SK-N-SH (cell line): ENCODE measurements at regions not wholly inside any gene's neighbourhood (a gene's known extent, or its start where the extent isn't known, plus 50 kb on each side); places are given as distances from the start of the nearest gene placed in this dataset.
"Not testable (repeated sequence)": the region's sequence is repeated elsewhere in the genome, so short reads cannot be mapped to it uniquely, and the experiment has no call there.

ENCODE experiments used
- CTCF ChIA-PET: fragments of 300-600, 350-600 bp; formaldehyde crosslinking; extraction: SDS; loops from one replicate; lab custom pipeline; 2021; lab: Yijun Ruan, JAX
- POLR2A ChIA-PET: fragments of 350-600 bp; sonication (Branson Sonifier 250); formaldehyde crosslinking; extraction: SDS; loops from one replicate; lab custom pipeline; 2020; ENCODE audit warnings: antibody characterized with exemption, inconsistent platforms; lab: Yijun Ruan, JAX
- DNase-seq: peaks from one replicate; pipeline ENCODE4 v3.0.0; 2012
- H2AFZ ChIP-seq: fragments of 200-600 bp; sonication (generic); 2 replicates; pipeline ENCODE4 v1.8.1; 2016; ENCODE audit warnings: antibody characterized with exemption, mild to moderate bottlenecking, low read depth
- H3F3A ChIP-seq: fragments of 200-600 bp; sonication (generic); replicated peaks from 2 replicates; pipeline ENCODE3; 2016; ENCODE audit warnings: antibody characterized with exemption, mild to moderate bottlenecking; ENCODE audit not compliant: insufficient read depth
- H3K27ac ChIP-seq, 2 experiments: fragments of 200-500 bp in 1 of 2; fragments of 200-600 bp in 1 of 2; sonication (Bioruptor generic) in 1 of 2; sonication (generic), shearing (Covaris generic) in 1 of 2; 2 replicates each; pipeline versions ENCODE4 v1.5.1 to v1.6.1; 2014 to 2016; ENCODE audit warnings: low read depth in 2 of 2, inconsistent platforms in 1 of 2, low read length in 1 of 2, mild to moderate bottlenecking in 1 of 2, mixed read lengths in 1 of 2
- H3K27me3 ChIP-seq: fragments of 200-600 bp; sonication (generic), shearing (Covaris generic); 2 replicates; pipeline ENCODE4 v1.6.1; 2016; ENCODE audit warnings: mixed run types; ENCODE audit not compliant: insufficient read depth
- H3K36me3 ChIP-seq, 2 experiments: fragments of 200-500 bp in 1 of 2; fragments of 200-600 bp in 1 of 2; sonication (Bioruptor generic) in 1 of 2; sonication (generic) in 1 of 2; replicated peaks in 1 of 2; 2 replicates each; pipeline versions ENCODE3 to v1.5.1; 2014 to 2016; ENCODE audit warnings: low read length in 1 of 2, mild to moderate bottlenecking in 1 of 2; ENCODE audit not compliant: insufficient read depth in 2 of 2, control insufficient read depth in 1 of 2
- H3K4me1 ChIP-seq, 2 experiments: fragments of 200-500 bp in 1 of 2; fragments of 200-600 bp in 1 of 2; sonication (Bioruptor generic) in 1 of 2; sonication (generic), shearing (Covaris generic) in 1 of 2; 2 replicates each; pipeline versions ENCODE4 v1.5.1 to v1.6.1; 2014 to 2016; ENCODE audit warnings: low read depth in 1 of 2, low read length in 1 of 2, mixed run types in 1 of 2; ENCODE audit not compliant: insufficient read depth in 2 of 2, control insufficient read depth in 1 of 2
- H3K4me2 ChIP-seq: fragments of 200-600 bp; sonication (generic), shearing (Covaris generic); 2 replicates; pipeline ENCODE4 v1.6.1; 2017; ENCODE audit warnings: mixed run types
- H3K4me3 ChIP-seq, 2 experiments: fragments of 200-500 bp in 1 of 2; fragments of 200-600 bp in 1 of 2; sonication (Bioruptor generic) in 1 of 2; sonication (generic), shearing (Covaris generic) in 1 of 2; 2 replicates each; pipeline versions ENCODE4 v1.5.1 to v1.8.1; 2014 to 2016; ENCODE audit warnings: low read depth in 2 of 2, inconsistent platforms in 1 of 2, low read length in 1 of 2, mild to moderate bottlenecking in 1 of 2, mixed read lengths in 1 of 2, moderate library complexity in 1 of 2
- H3K79me2 ChIP-seq: fragments of 200-600 bp; sonication (generic); 2 replicates; pipeline ENCODE4 v1.8.1; 2017; ENCODE audit warnings: mild to moderate bottlenecking; ENCODE audit not compliant: insufficient read depth
- H3K9ac ChIP-seq: fragments of 200-600 bp; sonication (generic); 2 replicates; pipeline ENCODE4 v1.6.1; 2017; ENCODE audit warnings: mixed run types
- H3K9me2 ChIP-seq: fragments of 200-600 bp; sonication (generic); 2 replicates; pipeline ENCODE4 v1.6.1; 2017; ENCODE audit warnings: mixed run types
- H3K9me3 ChIP-seq: fragments of 200-600 bp; sonication (generic); 2 replicates; pipeline ENCODE4 v1.6.1; 2017; ENCODE audit warnings: mixed run types, mild to moderate bottlenecking, moderate library complexity
- H4K20me1 ChIP-seq: fragments of 200-600 bp; sonication (generic); 2 replicates; pipeline ENCODE4 v1.6.1; 2017; ENCODE audit warnings: mild to moderate bottlenecking, mixed run types; ENCODE audit not compliant: insufficient read depth
- ELF1 ChIP-seq: IDR thresholded peaks from 2 replicates; pipeline ENCODE4 v1.4.0; 2012
- EZH2phosphoT487 ChIP-seq: fragments of 200-600 bp; sonication (generic); IDR thresholded peaks from 2 replicates; pipeline ENCODE4 v1.6.1; 2017; ENCODE audit warnings: low read depth, mixed run types, mild to moderate bottlenecking, antibody characterized with exemption, moderate library complexity, borderline replicate concordance
- FOXJ3 ChIP-seq: sonication (generic); formaldehyde crosslinking; IDR thresholded peaks from 2 replicates; pipeline ENCODE4 v1.5.1; 2020; ENCODE audit warnings: mild to moderate bottlenecking, missing genetic modification reagents
- JUND ChIP-seq: IDR thresholded peaks from 2 replicates; pipeline ENCODE4 v1.4.0; 2012
- MEF2A ChIP-seq: IDR thresholded peaks from 2 replicates; pipeline ENCODE4 v1.4.0; 2012; ENCODE audit warnings: low read depth, borderline replicate concordance
- MXI1 ChIP-seq: IDR thresholded peaks from 2 replicates; pipeline ENCODE4 v1.6.1; 2012; ENCODE audit warnings: mild to moderate bottlenecking, low read depth, low read length, improper control_type of control experiment
- NFIC ChIP-seq: IDR thresholded peaks from 2 replicates; pipeline ENCODE4 v1.4.0; 2012; ENCODE audit warnings: borderline replicate concordance
- NRF1 ChIP-seq: IDR thresholded peaks from 2 replicates; pipeline ENCODE4 v1.6.1; 2012; ENCODE audit warnings: low read depth, mild to moderate bottlenecking, low read length
- POLR2AphosphoS5 ChIP-seq: IDR thresholded peaks from 2 replicates; pipeline ENCODE4 v1.6.1; 2012; ENCODE audit warnings: low read depth, low read length
- RFX5 ChIP-seq: IDR thresholded peaks from 2 replicates; pipeline ENCODE4 v1.6.1; 2012; ENCODE audit warnings: mild to moderate bottlenecking, improper control_type of control experiment, low read length
- TAF1 ChIP-seq: IDR thresholded peaks from 2 replicates; pipeline ENCODE4 v1.6.1; 2012; ENCODE audit warnings: low read depth, mild to moderate bottlenecking, low read length, moderate library complexity, borderline replicate concordance
- TCF12 ChIP-seq: IDR thresholded peaks from 2 replicates; pipeline ENCODE4 v1.4.0; 2012
- WGBS: methylation state at CpG from one replicate; pipeline ENCODE4 v1.1.6; 2017; ENCODE audit warnings: low lambda C conversion rate; 5-methylcytosine and 5-hydroxymethylcytosine counted together
- TF ChIP-seq, protein P1 (sequence below): IDR thresholded peaks from 2 replicates; pipeline ENCODE4 v1.6.1; 2012; ENCODE audit warnings: mild to moderate bottlenecking, low read depth, low read length, moderate library complexity
- TF ChIP-seq, protein P2 (sequence below): IDR thresholded peaks from 2 replicates; pipeline ENCODE4 v1.4.0; 2012; ENCODE audit warnings: low read depth
- TF ChIP-seq, protein P3 (sequence below): fragments of 150-350 bp; IDR thresholded peaks from 2 replicates; pipeline ENCODE4 v1.6.1; 2017; ENCODE audit warnings: antibody characterized with exemption, low read length, low read depth, borderline replicate concordance
- TF ChIP-seq, protein P4 (sequence below): fragments of 150-350 bp; IDR thresholded peaks from 2 replicates; pipeline ENCODE4 v1.6.1; 2016; ENCODE audit warnings: mild to moderate bottlenecking, low read depth, low read length

DNA sequence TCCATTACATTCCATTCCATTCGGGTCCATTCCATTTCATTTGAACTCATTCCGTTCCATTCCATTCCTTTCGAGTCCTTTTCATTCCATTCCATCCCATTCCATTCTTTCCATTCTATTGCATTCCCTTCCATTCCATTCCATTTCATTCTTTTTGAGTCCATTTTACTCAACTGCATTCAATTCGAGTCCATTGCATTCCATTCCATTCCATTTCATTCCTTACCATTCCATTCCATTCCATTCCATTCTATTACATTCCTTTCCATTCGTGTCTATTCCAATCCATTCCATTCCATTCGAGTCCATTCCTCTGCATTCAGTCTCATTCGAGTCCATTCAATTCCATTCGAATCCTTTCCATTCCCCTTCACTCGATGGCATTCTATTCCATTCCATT is 1128.8 kb downstream of the RPIA start (continued):
- TF ChIP-seq, protein P1, sequence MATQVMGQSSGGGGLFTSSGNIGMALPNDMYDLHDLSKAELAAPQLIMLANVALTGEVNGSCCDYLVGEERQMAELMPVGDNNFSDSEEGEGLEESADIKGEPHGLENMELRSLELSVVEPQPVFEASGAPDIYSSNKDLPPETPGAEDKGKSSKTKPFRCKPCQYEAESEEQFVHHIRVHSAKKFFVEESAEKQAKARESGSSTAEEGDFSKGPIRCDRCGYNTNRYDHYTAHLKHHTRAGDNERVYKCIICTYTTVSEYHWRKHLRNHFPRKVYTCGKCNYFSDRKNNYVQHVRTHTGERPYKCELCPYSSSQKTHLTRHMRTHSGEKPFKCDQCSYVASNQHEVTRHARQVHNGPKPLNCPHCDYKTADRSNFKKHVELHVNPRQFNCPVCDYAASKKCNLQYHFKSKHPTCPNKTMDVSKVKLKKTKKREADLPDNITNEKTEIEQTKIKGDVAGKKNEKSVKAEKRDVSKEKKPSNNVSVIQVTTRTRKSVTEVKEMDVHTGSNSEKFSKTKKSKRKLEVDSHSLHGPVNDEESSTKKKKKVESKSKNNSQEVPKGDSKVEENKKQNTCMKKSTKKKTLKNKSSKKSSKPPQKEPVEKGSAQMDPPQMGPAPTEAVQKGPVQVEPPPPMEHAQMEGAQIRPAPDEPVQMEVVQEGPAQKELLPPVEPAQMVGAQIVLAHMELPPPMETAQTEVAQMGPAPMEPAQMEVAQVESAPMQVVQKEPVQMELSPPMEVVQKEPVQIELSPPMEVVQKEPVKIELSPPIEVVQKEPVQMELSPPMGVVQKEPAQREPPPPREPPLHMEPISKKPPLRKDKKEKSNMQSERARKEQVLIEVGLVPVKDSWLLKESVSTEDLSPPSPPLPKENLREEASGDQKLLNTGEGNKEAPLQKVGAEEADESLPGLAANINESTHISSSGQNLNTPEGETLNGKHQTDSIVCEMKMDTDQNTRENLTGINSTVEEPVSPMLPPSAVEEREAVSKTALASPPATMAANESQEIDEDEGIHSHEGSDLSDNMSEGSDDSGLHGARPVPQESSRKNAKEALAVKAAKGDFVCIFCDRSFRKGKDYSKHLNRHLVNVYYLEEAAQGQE: no peak
- TF ChIP-seq TAF1 (no peak), EZH2phosphoT487 (no peak), FOXJ3 (no peak), NFIC (no peak), NRF1 (no peak), MEF2A (no peak)
- TF ChIP-seq, all 33 proteins: peak for 0

DNA sequence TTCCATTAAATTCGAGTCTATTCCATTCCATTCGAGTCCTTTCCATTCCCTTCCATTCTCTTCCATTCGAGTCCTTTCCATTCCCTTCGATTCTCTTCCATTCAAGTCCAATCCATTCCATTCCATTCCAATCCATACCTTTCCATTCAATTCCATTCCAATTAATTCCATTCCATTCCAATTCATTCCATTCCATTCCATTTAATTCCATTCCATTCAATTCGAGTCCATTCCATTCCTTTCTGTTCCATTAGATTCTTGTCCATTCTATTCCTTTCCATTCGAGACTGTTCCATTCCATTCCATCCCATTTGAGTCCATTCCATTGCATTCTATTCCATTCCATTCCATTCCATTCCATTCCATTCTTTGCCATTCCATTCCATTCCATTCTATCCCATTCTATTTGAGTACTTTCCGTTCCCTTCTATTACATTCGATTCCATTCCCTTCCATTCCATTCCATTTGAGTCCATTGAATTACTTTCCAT is 1130.0 kb downstream of the RPIA start:
- ChIA-PET POLR2A (no interaction called here), CTCF (no interaction called here)
- H3K4me1 ChIP-seq: no peaks in the 10 kb centered on the region
- H3F3A ChIP-seq: no peaks in the 10 kb centered on the region
- H3K9ac ChIP-seq: no peak overlapping the region
- H3K9me2 ChIP-seq: no peaks in the 10 kb centered on the region
- H3K9me3 ChIP-seq: no peaks in the 10 kb centered on the region; the same call in 1 of the 2 replicates
- no peaks in the 10 kb centered on the region for H3K27me3 ChIP-seq
- TF ChIP-seq JUND (no peak), ELF1 (no peak), TCF12 (no peak), POLR2AphosphoS5 (no peak), RFX5 (no peak), MXI1 (no peak), MEF2A (no peak)
- TF ChIP-seq, protein P1: no peak
- TF ChIP-seq, protein P2, sequence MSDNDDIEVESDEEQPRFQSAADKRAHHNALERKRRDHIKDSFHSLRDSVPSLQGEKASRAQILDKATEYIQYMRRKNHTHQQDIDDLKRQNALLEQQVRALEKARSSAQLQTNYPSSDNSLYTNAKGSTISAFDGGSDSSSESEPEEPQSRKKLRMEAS: no peak
- TF ChIP-seq, protein P3, sequence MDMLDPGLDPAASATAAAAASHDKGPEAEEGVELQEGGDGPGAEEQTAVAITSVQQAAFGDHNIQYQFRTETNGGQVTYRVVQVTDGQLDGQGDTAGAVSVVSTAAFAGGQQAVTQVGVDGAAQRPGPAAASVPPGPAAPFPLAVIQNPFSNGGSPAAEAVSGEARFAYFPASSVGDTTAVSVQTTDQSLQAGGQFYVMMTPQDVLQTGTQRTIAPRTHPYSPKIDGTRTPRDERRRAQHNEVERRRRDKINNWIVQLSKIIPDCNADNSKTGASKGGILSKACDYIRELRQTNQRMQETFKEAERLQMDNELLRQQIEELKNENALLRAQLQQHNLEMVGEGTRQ: no peak
- TF ChIP-seq, protein P4, sequence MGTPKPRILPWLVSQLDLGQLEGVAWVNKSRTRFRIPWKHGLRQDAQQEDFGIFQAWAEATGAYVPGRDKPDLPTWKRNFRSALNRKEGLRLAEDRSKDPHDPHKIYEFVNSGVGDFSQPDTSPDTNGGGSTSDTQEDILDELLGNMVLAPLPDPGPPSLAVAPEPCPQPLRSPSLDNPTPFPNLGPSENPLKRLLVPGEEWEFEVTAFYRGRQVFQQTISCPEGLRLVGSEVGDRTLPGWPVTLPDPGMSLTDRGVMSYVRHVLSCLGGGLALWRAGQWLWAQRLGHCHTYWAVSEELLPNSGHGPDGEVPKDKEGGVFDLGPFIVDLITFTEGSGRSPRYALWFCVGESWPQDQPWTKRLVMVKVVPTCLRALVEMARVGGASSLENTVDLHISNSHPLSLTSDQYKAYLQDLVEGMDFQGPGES: no peak
- WGBS: 2% methylated on average over 8 of the region's 8 CpGs
- DNase-seq: no peak
- H3K4me3 ChIP-seq: no peak overlapping the region
- H3K4me2 ChIP-seq: no peak overlapping the region
- no peaks in the 10 kb centered on the region for H4K20me1 ChIP-seq
- no peak overlapping the region for H2AFZ ChIP-seq
- H3K79me2 ChIP-seq: no peaks in the 10 kb centered on the region
- H3K36me3 ChIP-seq: no peaks in the 10 kb centered on the region
- H3K27ac ChIP-seq: no peak overlapping the region

DNA sequence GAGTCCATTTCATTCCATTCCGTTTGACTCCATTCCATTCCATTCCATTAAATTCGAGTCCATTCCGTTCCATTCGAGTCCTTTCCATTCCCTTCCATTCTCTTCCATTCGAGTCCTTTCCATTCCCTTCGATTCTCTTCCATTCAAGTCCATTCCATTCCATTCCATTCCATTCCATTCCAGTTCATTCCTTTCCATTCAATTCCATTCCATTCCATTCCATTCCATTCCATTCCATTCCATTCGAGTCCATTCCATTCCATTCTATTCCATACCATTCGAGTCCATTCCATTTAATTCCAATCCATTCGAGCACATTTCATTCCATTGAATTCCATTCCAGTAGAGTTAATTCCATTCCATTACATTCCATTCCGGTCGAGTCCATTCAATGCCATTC is 1130.9 kb downstream of the RPIA start:
- CTCF ChIA-PET, H3K4me3 ChIP-seq, H3K27me3 ChIP-seq, DNase-seq, H2AFZ ChIP-seq, POLR2A ChIA-PET, H3K27ac ChIP-seq, H3K36me3 ChIP-seq, H3K9me2 ChIP-seq, H3K4me1 ChIP-seq, H3K9me3 ChIP-seq, H4K20me1 ChIP-seq, H3K79me2 ChIP-seq, H3F3A ChIP-seq, H3K9ac ChIP-seq, H3K4me2 ChIP-seq: not testable (repeated sequence)
- 5% methylated on average over 11 of the region's 11 CpGs for WGBS
